ENCODE measurements at regions not wholly inside any gene's neighbourhood (a gene's known extent, or its start where the extent isn't known, plus 50 kb on each side); places are given as distances from the start of the nearest gene placed in this dataset.

DNA sequence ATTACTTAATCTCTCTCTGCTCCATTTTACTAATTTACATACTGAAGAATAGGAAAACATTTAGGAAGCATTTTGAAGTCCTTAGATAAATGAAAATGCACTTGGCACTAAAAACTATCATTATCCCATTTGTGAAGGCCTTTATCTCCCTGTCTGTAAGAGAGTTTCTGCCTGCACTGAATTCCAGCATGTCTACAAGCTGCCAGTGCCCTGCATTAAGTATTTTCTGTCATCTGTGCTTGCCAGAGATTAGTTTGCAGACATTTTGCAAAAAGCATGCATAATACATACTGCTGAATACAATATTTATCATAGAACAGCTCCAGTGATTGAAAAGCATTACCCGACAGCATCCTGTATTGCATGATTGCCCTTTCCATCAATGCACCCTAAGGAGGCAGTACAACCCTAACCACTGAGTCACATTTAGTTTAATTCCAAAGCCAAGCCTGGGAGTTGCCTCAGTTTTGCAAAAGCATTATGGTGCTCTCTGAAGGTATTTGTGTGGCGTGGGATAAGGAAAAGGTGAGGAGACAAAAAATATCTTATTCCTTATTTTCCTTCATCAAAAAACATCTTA is 280.2 kb upstream of the TOM1L1 start:
- no peak overlapping the region for H2AFZ ChIP-seq (ENCODE audit: low read depth, low read length, poor library complexity, severe bottlenecking)
- no peak overlapping the region for H3K4me2 ChIP-seq (ENCODE audit: low read length)
- ATAC-seq (no peak), DNase-seq (ENCODE audit: low read depth, low spot score) (no peak)
- TF ChIP-seq, protein P1, sequence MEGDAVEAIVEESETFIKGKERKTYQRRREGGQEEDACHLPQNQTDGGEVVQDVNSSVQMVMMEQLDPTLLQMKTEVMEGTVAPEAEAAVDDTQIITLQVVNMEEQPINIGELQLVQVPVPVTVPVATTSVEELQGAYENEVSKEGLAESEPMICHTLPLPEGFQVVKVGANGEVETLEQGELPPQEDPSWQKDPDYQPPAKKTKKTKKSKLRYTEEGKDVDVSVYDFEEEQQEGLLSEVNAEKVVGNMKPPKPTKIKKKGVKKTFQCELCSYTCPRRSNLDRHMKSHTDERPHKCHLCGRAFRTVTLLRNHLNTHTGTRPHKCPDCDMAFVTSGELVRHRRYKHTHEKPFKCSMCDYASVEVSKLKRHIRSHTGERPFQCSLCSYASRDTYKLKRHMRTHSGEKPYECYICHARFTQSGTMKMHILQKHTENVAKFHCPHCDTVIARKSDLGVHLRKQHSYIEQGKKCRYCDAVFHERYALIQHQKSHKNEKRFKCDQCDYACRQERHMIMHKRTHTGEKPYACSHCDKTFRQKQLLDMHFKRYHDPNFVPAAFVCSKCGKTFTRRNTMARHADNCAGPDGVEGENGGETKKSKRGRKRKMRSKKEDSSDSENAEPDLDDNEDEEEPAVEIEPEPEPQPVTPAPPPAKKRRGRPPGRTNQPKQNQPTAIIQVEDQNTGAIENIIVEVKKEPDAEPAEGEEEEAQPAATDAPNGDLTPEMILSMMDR (IDR thresholded peaks at IDR 0.05 in 2 of 3, conservative IDR thresholded peaks at IDR 0.05 in 1 of 3; ENCODE audit: borderline replicate concordance in 1 of 3, insufficient read depth in 1 of 3, low read depth in 2 of 3, low read length in 2 of 3) = no peak
- TF ChIP-seq RAD21 (IDR thresholded peaks at IDR 0.05; ENCODE audit: low read depth) (no peak), CEBPB (IDR thresholded peaks at IDR 0.05; ENCODE audit: low read depth) (no peak), ZNF274 (IDR thresholded peaks at IDR 0.05; ENCODE audit: low read depth, low read length) (no peak), JUND (IDR thresholded peaks at IDR 0.05) (no peak), SP1 (IDR thresholded peaks at IDR 0.05; ENCODE audit: low read depth) (no peak), MAX (IDR thresholded peaks at IDR 0.05) (no peak), FOSL1 (IDR thresholded peaks at IDR 0.05; ENCODE audit: low read depth) (no peak), POLR2AphosphoS5 (IDR thresholded peaks at IDR 0.05; ENCODE audit: low read depth, low read length) (no peak), EZH2 (IDR thresholded peaks at IDR 0.05) (no peak)
- H3K9me3 ChIP-seq (ENCODE audit: control insufficient read depth in 1 of 2, insufficient read depth in 1 of 2, low read depth in 1 of 2, low read length in 2 of 2) = peaks cover 18 to 31% of the 10 kb centered on the region in 2 experiments; a peak in 2 of 4 replicates
- no peaks in the 10 kb centered on the region for H3K9me2 ChIP-seq (ENCODE audit: insufficient read depth)
- H3K4me3 ChIP-seq (replicated peaks in 1 of 2; ENCODE audit: low read depth in 1 of 2, low read length in 2 of 2) = no peak overlapping the region
- no TSS peak for BruUV-seq (replicated peaks)
- H3K79me2 ChIP-seq (ENCODE audit: insufficient read depth, low read length) = no peaks in the 10 kb centered on the region
- no peak overlapping the region for H3K9ac ChIP-seq (ENCODE audit: low read length)
- CTCF ChIA-PET = no interaction called here
- H3K27ac ChIP-seq (ENCODE audit: low read depth, low read length) = no peak overlapping the region
- intact Hi-C loops (cut with micrococcal nuclease) = no loop called here
- no peaks in the 10 kb centered on the region; a peak in 1 of 4 replicates for H3K4me1 ChIP-seq (ENCODE audit: control insufficient read depth in 1 of 2, insufficient read depth in 2 of 2, low read length in 2 of 2)
- H4K20me1 ChIP-seq (ENCODE audit: insufficient read depth) = no peaks in the 10 kb centered on the region
- POLR2A ChIA-PET = no interaction called here
- RAD21 ChIA-PET (ENCODE audit: low non-redundant PET in 1 of 2, low total read pairs in 2 of 2, uncharacterized antibody in 2 of 2, unreplicated experiment in 2 of 2) = no interaction called here
- no peaks in the 10 kb centered on the region for H3K36me3 ChIP-seq (ENCODE audit: control insufficient read depth in 1 of 2, insufficient read depth in 2 of 2, low read length in 2 of 2)
- H3K27me3 ChIP-seq (ENCODE audit: insufficient read depth, low read length) = no peaks in the 10 kb centered on the region
